ENCODE measurements at regions not wholly inside any gene's neighbourhood (a gene's known extent, or its start where the extent isn't known, plus 50 kb on each side); places are given as distances from the start of the nearest gene placed in this dataset.
"Not testable (repeated sequence)": the region's sequence is repeated elsewhere in the genome, so short reads cannot be mapped to it uniquely, and the experiment has no call there.

DNA sequence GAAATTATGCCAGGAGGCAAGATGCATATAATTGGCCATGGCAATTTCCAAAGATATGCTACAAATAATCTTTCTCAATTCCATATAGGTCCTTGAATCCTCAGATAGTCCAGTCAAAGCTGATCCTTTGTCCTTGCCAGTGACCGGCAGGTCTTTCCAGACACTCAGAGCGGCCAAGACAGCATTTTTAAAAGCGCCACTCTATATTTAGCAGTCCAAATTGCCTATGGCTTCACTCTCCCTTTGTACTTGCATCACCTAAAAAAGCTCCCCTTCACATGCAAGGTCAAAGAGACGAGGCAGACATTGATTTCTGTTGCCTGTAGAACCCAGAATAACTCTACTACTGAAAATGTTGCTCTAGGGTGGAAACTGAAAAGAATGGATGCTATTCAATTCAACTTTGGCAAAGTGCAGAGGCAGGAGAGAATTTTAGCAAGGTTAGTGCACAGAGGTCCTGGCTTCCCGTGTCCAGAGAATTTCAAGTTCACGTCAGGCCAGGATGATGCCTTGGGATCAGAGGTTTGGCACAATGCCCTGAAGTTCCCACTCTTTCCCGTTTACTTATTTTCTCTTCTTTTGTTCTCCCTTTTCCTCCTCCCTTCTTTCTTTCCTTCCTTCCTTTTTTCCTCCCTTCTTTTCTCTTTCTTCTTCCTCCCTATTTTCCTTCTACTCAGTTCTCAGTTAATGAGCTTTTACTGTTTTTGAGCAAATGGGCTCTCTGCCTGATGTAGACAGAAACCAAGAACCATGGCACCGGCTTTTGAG is 108.5 kb downstream of the KCNK1 start:
- Histone ChIP-seq H3K9me3 (no peaks in the 10 kb centered on the region), H3K4me3 (ENCODE audit: low read depth in 1 of 2, low read length in 1 of 2) (no peak overlapping the region), H3K4me1 (ENCODE audit: control insufficient read depth in 1 of 2, insufficient read depth in 1 of 2, low read depth in 1 of 2, low read length in 1 of 2) (no peaks in the 10 kb centered on the region), H3K27ac (no peak overlapping the region), H3K36me3 (no peaks in the 10 kb centered on the region), H3K27me3 (no peaks in the 10 kb centered on the region)
- TF ChIP-seq, protein P1, sequence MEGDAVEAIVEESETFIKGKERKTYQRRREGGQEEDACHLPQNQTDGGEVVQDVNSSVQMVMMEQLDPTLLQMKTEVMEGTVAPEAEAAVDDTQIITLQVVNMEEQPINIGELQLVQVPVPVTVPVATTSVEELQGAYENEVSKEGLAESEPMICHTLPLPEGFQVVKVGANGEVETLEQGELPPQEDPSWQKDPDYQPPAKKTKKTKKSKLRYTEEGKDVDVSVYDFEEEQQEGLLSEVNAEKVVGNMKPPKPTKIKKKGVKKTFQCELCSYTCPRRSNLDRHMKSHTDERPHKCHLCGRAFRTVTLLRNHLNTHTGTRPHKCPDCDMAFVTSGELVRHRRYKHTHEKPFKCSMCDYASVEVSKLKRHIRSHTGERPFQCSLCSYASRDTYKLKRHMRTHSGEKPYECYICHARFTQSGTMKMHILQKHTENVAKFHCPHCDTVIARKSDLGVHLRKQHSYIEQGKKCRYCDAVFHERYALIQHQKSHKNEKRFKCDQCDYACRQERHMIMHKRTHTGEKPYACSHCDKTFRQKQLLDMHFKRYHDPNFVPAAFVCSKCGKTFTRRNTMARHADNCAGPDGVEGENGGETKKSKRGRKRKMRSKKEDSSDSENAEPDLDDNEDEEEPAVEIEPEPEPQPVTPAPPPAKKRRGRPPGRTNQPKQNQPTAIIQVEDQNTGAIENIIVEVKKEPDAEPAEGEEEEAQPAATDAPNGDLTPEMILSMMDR (IDR thresholded peaks at IDR 0.05): no peak

DNA sequence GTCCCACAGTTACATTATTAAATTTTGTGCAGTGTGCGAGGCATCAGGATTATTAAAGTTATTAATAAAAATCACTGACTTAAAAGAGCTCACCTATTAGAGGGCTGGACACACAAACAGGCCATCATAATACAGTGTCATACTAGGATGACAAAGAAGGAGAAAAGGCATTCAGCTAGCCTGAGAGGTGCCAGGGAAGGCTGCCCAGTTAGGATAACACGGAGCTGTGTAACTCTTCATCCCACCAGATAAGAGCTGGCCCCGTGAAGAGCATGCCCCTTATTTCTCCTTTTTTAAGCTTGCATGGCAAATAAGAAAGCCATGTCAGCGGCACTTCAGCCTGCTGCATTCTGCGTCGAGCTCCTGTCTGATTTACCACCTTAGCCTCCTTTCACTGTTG is 109.5 kb downstream of the KCNK1 start:
- H3K27ac ChIP-seq: no peak overlapping the region

DNA sequence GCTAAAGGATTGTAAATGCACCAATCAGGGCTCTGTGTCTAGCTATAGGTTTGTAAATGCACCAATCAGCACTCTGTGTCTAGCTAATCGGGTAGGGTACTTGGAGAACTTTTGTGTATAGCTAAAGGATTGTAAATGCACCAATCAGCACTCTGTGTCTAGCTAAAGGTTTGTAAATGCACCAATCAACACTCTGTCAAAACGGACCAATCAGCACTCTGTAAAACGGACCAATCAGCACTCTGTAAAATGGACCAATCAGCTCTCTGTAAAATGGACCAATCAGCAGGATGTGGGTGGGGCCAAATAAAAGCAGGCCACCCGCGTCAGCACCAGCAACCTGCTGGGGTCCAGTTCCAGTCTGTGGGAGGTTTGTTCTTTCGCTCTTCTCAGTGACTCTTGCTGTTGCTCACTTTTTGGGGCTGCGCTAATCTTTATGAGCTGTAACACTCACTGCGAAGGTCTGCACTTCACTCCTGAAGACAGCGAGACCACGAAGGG is 110.3 kb downstream of the KCNK1 start:
- not testable (repeated sequence) for H3K27ac ChIP-seq; H3K36me3 ChIP-seq; H3K4me1 ChIP-seq (ENCODE audit: control insufficient read depth in 1 of 2, insufficient read depth in 1 of 2, low read depth in 1 of 2, low read length in 1 of 2); H3K4me3 ChIP-seq (ENCODE audit: low read depth in 1 of 2, low read length in 1 of 2); H3K27me3 ChIP-seq; H3K9me3 ChIP-seq

More for the DNA sequence above, 109.5 kb downstream of the KCNK1 start:
- Histone ChIP-seq H3K27me3 (no peaks in the 10 kb centered on the region), H3K9me3 (no peaks in the 10 kb centered on the region), H3K4me3 (ENCODE audit: low read depth in 1 of 2, low read length in 1 of 2) (no peak overlapping the region), H3K36me3 (no peaks in the 10 kb centered on the region), H3K4me1 (ENCODE audit: control insufficient read depth in 1 of 2, insufficient read depth in 1 of 2, low read depth in 1 of 2, low read length in 1 of 2) (no peaks in the 10 kb centered on the region)
- TF ChIP-seq, protein P1 (IDR thresholded peaks at IDR 0.05): no peak

DNA sequence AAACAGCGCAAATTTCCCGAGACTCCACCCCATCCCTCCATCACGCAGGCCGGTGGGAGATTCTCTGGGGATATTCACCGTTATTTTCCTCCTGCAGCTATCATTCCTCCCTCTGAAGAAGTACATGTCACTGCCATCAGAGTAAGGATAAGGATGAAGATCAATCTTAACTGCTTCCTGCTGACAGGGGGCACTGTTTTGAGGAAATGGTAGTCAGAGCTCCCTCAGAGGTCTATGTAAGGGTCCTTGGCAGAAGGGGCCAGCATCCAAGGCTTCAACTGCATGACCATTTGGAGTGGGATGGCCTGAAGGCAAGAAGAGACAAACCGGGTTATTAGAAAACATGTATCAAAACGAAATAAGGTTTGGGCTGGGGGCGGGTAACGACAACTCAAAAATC is 111.5 kb downstream of the KCNK1 start:
- H3K9me3 ChIP-seq: no peaks in the 10 kb centered on the region
- H3K4me1 ChIP-seq (ENCODE audit: control insufficient read depth in 1 of 2, insufficient read depth in 1 of 2, low read depth in 1 of 2, low read length in 1 of 2): no peaks in the 10 kb centered on the region

DNA sequence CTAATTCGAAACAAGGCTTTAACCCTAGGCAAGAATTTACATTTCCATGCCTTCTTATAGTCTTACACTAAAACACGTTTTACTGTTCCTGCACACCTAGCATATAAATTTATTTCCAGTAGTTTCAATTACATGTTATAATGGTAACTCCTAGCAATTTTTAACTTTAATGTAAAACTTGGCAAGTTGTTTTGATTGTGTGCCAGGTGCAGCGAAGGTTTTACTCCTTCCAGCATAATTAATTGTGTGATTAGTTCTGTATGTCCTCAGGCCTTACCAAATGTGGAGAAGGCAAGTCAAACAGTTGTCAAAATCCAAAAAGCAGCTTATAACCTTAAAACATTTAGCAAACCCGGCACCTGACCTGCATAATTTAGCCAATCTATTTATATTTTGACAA is 114.8 kb downstream of the KCNK1 start:
- TF ChIP-seq, protein P1 (IDR thresholded peaks at IDR 0.05): no peak
- no peak overlapping the region for H3K4me3 ChIP-seq (ENCODE audit: low read depth in 1 of 2, low read length in 1 of 2)
- no peaks in the 10 kb centered on the region for H3K9me3 ChIP-seq
- H3K4me1 ChIP-seq (ENCODE audit: control insufficient read depth in 1 of 2, insufficient read depth in 1 of 2, low read depth in 1 of 2, low read length in 1 of 2): no peaks in the 10 kb centered on the region
- H3K36me3 ChIP-seq: no peaks in the 10 kb centered on the region
- no peaks in the 10 kb centered on the region for H3K27me3 ChIP-seq
- no peak overlapping the region for H3K27ac ChIP-seq

More for the DNA sequence above, 111.5 kb downstream of the KCNK1 start:
- Histone ChIP-seq H3K36me3 (no peaks in the 10 kb centered on the region), H3K4me3 (ENCODE audit: low read depth in 1 of 2, low read length in 1 of 2) (no peak overlapping the region), H3K27me3 (no peaks in the 10 kb centered on the region), H3K27ac (no peak overlapping the region)
- TF ChIP-seq, protein P1 (IDR thresholded peaks at IDR 0.05): no peak

DNA sequence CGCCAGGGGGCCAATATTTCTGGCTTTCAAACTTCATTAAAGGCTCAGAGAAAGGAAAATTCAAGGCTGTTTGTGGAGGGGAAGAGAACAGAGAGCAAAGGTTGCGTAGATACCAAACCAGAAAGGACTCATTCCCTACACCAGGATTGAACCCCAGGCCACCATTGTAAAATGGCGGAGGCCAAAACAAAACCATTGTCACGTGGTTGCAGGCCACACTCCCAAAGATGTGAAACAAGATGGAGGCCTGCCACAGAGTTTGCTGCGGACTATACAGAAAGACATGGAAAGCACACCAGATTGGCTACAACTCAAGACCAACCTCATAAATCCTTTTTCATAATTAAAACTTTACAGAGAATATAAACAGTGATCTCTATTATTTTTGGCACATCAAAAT is 116.5 kb downstream of the KCNK1 start:
- TF ChIP-seq, protein P1 (IDR thresholded peaks at IDR 0.05): no peak
- no peak overlapping the region for H3K4me3 ChIP-seq (ENCODE audit: low read depth in 1 of 2, low read length in 1 of 2)
- no peaks in the 10 kb centered on the region for H3K36me3 ChIP-seq
- no peaks in the 10 kb centered on the region for H3K4me1 ChIP-seq (ENCODE audit: control insufficient read depth in 1 of 2, insufficient read depth in 1 of 2, low read depth in 1 of 2, low read length in 1 of 2)
- no peaks in the 10 kb centered on the region for H3K27me3 ChIP-seq
- no peaks in the 10 kb centered on the region for H3K9me3 ChIP-seq
- H3K27ac ChIP-seq: no peak overlapping the region
